Stimulated activated CD4-positive, alpha-beta T cell treated with anti-CD3 and anti-CD28 coated beads, Interleukin-1b, Interleukin-23, amount 100 ng/mL, for 48 hours (primary cell): ENCODE measurements at regions not wholly inside any gene's neighbourhood (a gene's known extent, or its start where the extent isn't known, plus 50 kb on each side); places are given as distances from the start of the nearest gene placed in this dataset.

ENCODE experiments used
- DNase-seq: peaks from one replicate; pipeline ENCODE4 v3.0.0-alpha.2; 2020

DNA sequence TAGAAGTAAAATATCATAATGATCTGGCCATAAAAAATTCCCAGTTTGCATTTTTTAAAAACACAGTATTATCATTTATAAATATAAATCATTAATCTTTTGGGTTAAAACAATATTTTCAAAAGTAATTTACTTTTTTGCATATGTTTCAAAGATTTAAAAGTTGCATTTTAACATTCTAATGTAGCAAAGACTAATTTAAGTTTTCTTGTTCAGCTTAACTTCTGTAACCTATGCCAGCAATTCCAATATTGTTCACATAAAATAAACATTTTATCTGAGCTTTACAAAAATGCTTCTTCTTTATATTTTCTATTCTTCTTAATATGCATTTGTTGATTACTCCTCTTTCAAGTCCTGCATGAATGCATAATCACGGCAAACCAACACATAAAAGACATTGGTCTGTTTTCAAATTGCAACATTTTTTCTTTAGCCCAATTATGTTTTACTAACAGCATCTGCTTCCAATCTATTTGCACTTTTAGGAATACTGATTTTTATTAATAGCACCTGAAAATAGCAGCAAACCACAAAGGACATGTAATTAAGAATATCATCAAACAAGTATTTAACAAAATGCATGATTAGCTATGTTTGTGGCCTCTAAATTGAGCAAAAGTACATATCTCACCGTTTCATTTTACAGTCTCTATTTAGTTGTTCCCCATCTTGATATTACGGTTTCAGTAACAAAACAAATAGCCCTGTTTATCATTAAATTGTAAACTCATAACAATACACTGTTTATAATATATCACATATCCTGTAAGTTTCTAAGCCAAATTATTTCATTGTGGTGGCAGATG is 286.9 kb upstream of the NFE2L3 start:
- no peak for DNase-seq

DNA sequence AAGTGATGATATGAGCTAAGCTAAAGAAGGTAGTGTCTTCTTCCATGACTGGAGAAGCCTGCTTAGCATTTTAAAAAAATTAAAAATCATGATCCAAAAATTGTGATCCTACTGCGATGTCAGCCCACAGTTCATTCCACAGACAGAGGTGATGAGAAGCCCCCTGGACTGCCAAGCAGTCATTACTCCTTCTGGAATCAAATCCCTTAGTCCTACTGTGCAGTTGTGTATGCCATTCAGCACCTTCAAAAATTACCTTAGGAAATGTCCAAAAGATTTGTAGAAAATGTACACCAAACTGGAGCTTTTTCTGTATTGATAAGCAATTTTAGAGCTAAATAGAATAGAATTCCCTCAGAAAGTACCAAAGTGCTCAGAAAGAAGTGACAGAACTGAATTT is 283.5 kb upstream of the NFE2L3 start:
- DNase-seq = no peak

DNA sequence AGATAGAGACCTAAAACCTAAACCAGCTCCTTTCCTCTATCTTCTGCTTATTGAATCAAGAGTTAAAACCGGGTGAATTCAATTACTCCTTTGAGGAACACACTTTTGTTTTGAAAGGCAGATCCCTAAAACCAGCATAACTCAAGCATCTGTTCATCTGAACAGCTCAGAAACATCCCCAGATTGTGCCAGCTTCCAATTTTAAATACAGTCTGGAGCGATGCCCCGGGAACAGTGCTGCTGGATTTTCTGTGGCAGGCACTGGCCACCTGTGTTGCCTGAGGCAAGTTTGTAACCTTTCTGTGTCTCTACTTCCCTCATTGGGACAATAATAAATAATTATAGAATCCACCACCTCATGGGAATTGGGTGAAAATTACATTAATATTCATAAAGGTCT is 281.4 kb upstream of the NFE2L3 start:
- no peak for DNase-seq

DNA sequence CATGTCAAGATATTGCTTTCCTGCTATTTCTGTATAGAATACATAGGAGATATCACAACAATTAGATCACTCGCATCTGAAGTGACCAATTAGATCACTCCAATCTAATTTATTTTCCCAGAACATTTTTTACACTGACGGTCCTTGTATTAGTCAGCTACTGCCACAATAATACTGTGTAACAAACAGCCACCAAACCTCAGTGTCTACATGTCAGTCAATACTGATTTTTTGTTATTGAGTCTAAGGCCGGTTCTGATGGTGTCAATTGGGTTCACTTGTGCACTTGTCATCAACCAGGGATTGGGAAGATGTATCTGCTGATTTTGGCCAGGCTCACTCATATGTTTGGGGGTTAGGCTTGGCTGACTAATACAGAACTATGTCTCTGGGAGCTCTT is 275.9 kb upstream of the NFE2L3 start:
- DNase-seq = no peak

DNA sequence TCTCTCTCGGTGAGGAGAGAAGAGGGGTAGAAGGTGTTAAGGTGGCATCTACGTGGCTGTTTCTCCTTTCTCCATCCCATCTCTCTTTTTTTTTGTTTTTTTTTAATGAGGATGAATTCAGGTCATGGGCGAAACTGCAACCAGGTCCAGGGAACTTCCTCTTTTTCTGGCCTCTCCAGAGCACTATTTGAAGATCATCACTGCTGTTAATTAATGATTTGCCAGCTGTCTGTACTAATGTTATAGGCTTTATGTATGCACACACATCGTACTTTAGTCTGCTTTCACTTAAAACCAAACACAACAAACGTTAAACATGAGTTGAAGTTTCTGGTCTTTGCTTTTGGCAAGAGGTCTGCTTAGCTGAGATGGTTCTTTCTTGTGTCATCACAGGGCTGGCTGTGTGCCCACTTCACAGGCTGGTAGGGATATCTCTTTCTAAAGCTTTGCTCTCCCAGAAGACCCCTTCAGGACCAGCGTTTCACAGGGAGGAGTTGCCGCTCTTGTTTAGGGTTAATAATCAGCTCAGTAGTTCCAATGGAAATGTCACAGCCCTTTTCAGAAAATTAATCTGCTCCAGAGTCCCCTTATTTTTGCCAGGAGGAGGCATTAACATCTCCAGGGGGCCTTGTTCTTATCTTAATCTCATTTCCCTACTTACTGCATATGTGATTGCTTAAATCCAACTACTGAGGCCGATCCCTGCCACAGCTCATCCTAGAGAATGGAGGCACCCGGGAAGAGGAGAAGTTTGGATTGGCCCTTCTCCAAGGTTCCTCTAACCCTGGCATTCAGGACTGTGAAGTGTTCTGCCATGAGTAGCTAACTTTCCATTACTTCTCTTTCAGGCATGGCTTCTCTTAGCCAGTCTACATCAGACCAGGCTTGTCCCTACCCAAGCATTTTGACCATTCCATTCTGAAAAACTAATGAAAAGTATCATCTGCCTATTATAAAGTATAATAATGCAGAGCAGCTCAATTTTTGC is 273.9 kb upstream of the NFE2L3 start:
- DNase-seq = no peak

DNA sequence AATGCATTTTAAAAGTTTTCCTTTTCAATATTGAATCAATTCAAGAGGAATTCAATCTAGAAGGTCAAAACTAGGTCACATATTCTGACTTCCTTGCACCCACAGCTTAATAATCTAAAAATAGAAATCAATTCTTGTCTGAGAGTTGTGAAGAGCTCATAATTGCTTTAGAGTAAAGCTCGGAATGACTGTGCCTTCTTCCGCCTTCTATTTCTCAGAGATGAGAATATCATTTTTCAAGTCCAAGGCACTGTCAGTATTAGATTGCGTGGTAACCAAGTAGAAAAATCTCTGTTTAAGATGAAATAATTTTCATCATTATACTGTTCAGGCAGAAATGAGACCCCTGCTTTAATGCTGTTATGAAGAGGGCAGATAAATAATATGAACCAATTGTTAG is 272.2 kb upstream of the NFE2L3 start:
- DNase-seq = no peak

DNA sequence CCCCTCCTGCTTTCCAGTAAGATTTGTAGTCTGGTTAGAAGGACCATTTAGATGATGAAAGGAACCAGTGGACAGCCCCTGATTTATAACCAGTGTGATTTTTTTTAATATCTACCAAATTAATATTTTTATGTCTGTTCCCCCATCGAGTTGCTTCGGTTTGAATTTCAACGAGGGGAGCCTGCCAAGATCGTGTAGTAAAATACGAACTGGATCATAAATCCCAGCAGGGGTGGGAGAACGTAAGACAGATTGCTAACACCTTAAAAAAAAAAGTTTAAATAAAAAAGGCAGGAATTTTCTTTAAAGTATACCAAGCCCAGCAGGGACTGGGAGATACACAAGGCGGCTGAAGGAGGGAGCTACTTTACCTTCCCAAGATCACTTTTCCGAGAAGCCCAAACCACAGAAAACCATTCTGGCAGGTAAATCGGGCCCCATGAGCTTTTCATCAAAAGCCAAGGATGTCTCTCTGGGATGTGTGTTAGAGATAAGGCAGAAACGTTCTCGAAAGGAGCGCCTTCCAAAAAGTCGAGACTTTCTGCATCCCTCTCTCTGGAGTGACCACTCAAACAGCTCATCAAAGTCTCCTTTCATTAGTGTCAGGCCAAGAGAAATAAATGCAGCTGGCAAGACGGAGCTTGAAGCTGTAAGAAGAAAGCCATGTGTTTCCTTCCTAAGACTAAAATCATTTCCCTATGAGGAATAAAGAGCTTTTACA is 270.5 kb upstream of the NFE2L3 start:
- DNase-seq = no peak

DNA sequence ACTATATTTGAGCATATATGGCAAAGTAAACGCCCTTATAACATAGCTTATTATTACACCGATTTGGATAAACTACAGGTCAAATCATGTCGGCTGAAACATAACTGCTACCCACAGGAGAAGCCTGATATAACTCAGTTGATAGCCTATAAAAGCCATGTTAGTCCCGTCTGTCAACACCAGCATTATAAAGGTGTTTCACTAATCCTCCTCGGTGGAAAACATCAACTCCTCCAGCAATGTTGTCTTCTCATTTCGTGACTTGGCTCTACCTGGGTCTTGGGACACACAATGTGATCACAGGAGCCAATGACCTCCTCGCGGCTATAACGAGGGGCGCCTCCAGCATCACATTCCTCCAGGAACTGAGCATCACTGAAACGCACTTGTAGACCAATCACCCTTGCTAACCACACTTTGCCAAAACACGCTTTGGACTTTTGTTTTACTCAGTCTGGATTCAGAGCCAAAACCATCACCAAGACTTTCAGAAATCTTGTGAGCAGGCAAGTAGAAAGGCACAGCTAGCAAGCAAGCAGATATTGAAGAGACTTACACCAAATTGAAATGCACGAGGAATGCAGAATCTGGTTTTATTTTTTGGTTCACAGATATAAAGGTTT is 269.7 kb upstream of the NFE2L3 start:
- DNase-seq = no peak

DNA sequence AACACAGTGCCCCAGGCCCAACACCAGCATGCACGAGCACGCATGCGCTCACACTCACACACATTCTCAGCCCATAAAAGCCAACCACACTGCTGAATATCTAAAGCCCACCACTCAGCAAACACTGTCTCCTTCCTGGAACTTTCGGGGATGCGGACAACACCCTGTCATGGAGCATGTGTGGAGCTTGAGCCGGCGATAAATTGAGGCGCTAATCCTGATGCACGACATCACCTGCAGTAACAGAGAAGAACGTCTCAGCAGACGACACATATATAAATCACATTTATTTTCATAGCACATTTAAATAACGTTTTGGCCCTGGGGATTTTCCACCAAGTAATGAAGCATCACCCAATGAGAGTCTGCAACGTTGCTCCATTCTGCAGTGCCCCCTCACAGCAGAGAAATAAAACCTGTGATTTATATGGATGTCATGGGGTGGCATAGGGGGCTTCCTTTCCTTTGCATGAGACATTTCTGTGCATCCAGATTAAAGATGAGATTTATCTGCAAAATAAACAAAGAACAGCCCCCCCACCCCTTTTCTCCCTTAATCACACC is 267.7 kb upstream of the NFE2L3 start:
- no peak for DNase-seq

DNA sequence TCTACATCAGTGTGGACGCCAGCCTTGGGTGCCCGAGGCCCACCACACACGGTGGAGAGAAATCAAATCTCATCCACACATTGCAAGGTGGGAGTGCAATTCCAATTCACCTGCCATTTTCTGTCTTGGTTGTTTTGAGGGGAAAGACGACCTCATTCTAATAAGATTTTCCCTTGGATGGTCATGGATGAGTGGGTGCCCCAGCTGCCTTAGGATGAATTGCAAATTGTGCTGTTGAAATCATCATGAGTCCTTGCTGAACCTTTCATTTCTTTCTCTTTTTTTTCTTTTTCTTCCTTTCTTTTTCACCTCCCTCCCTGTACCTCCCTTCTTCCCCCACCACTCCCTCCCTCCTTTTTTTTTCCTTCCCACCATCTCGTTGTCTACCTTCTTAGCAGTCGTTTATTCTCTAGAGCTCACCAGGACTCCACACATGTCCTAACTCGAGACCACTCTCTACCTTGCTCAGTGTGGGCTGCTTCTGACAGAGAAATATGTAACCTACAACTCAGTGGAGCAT is 266.9 kb upstream of the NFE2L3 start:
- no peak for DNase-seq

DNA sequence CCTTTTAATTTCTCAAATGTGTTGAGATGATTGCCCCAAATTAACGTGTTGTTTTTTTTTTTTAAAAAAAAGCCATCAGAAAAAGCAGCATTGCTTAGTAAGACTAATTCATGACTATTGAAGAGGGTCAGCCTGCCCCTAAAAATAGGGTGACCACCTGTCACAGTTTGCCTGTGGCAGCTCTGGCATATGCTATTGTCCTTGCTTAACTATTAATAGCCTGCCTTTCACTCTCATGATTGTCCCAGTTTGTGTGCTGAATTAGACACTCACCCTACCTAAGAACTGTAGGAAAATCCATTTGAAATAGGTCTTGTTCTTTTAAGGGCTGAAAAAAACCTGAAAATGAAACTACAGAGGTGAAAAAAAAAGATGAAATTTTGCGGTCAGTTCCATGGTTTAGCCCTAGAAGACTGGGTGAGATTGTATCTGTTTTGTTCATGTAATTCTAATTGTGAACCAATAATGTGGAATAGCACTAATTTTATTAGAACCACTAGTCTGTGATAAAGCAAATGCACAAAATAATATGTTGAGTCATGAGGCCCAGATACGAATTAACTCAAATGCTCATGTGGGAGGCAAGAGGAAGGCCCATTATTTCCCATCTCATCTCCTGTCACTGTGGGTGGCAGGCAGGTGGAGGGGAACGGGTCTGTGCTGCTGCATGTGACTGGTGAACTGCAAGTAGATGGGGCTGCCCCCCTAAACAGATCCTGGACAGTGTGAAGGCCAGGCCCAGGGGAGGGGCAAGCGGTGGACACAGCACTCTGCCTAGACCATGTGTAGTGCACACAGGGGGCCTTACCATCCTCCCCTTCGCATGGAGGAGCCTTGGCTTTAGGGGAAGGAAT is 265.4 kb upstream of the NFE2L3 start:
- DNase-seq = no peak

DNA sequence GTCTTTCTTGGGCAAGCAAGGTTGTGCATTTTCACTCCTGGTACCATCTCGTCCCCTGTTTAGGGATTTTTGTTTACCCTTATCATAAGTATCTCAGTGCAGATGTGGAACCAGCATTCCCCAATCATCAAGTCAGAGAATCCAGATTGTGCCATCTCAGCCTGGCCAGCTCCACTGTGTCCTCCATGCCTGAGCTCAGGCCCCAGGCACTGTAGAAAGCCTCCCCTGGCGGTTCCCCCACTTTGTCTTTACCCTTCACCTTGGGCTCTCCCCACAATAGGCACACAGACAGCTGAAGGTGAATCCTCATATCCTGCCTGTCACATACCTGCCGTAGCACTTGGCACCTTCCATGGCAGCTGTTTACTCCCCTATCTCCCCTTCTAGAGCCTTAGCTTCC is 264.7 kb upstream of the NFE2L3 start:
- no peak for DNase-seq

DNA sequence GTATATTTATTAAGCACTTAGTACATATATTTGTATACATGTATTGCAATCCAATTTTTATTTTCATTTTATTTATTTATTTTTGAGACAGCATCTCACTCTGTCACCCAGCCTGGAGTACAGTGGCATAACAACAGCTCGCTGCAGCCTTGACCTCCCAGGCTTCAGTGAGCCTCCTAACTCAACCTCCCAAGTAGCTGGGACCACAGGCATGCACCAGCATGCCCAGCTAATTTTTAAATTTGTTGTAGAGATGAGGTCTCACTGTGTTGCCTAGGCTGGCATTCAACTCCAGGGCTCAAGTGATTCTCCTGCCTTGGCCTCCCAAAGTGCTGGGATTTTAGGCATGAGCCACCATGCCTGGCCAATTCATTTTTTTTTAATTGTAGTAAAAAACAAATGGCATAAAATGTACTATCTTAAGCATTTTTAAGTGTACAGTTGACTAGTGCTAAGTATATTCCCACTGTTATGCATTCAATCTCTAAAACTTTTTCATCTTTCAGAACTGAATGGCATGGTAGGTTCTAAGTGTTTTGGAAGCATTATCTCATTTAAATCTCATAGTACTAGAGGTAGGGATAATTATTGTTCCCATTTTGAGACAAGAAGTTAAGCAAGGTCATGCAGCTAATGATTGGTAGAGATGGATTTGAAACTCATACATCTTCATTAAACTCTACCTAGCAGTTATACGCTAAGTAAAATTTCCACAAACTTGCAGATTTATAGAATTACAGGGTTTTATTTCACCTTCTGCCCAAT is 264.0 kb upstream of the NFE2L3 start:
- DNase-seq = no peak

DNA sequence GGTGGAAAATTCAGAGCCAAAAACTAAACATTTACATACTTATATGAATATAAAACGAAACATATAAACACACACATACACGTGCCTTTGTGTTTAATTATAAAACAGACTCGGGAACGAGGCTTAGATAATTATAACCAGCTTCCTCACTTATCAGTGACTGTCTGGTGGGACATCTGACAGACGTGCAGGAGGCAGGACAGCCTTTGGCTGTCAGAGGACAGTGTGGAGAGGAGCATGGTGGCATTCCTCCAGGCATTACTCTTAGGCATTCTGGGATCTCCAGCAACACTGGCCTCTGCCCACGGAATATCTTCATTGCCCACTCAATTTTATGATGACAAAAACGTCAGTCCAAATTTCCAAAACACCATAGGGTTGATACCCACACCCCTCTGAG is 262.2 kb upstream of the NFE2L3 start:
- no peak for DNase-seq

DNA sequence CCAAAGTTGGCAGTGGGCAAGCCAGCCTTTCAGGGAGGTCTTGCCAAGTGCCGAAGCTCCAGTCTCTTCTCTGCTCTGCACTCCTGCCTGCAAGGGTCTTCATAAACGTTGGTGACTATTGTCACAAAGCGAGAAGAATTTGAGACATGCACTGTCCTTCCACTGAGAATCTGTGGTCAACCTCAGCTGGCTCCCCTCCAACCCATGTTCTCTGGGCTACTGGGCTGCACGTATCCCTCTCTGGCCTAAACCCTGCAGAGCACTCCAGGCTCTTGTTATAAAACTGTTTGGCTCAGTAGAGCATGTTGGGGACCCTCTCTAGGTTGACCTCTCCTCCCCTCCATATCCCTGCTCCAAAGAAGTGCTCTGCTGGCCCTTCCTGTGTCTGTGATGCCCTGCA is 260.4 kb upstream of the NFE2L3 start:
- no peak for DNase-seq

DNA sequence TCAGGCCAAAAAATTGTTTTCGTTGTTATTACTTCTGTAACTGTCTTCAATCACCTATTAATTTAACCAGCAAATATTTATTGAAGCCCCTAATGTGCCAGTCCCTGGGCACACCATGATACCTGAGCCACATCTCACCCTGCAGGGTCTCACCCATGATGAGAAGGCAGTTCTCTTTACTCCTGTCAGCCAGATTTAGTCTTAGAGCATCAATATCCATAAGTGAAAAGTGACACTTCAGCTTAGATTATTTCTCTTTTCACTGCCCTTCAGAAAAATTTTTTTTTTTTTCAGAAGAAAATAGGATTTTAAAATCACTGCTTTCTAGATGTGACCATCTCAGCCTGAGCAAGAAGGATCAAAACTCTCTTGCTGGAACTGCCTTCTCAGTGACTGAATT is 258.6 kb upstream of the NFE2L3 start:
- no peak for DNase-seq

DNA sequence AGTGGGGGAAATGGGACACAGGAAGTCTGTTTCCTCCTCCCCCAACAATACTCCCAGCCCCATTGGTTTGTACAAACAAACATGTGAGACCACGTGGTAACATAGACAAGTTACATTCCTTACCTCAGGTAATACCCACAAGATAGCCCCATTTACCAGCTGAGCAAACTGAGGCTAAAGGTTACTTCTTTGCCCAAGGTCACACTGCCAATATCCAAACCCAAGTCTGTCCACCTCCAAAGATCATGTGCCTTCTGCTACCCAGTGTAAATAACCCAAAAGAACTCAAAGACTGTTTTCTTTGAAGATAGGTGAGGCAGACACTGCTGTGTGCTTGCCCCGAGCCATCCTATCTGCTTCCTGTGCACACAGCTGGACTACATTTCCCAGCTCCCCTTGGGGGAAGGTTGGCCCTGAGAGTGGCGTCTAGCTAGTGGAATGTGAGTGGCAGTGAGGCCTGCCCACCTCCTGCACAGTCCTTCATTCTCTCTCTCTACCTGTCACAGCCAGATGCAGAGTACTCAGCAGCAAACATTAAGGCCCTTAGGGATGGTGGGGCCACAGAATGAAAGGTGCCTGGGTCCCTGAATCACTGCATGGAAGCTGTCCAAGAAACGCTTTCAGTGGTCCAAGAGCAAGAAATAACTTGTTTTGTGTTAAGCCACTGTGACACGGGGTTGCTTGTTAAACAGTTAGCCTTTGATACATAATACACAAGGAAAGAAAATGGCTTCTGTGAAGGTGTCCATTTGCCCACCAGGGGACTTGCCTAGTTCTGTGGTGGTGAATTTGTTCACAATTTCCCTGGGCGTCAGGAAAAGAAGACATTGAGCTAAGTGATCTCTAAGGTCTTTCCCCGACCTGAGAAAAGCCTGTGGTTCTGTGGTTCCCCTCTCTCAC is 257.7 kb upstream of the NFE2L3 start:
- DNase-seq = peak; percentile 42

DNA sequence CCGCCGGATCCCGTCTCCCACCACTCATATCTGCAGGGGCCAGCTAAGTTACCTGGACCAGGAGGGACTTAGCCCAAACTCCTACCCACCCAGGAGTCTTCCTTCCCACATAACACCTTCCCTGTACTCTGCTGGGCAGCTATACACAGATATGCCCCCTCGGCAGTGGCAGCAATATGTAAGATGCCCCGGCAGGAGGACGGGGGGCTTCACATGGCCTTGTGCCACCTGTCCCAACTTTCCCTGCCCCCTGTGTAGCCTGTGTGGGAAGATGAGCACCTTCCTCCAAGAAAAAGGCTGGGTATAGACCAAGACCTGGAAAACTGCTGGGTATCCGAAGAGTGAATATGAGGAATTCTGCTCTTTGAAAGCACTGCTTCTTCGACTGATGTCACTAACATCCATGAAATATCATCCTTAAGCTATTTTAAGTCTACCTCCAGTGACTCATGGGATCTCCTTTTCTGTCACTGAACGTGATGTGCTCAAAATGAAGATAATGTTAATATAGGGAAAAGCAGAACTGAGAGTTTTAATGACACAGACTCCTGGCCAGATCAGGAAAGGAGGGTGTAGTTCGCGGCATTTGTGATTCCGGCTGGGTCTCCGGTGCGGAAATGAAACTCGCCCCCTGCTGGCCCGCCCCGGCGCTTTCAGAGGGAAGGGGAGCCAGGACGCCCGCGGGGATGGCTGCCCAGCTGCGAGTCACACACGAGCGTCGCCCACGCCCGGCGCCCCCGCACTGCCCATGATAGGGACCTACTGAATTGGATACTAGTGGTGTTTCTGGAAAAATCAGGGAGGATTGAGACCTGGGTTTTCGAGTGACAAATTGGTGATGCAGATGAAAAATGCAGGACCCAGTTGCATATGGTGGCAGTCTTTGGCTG is 256.9 kb upstream of the NFE2L3 start:
- DNase-seq = peak; percentile 67
